Posterior vena cava (tissue), 2 donors: ENCODE measurements at regions not wholly inside any gene's neighbourhood (a gene's known extent, or its start where the extent isn't known, plus 50 kb on each side); places are given as distances from the start of the nearest gene placed in this dataset.
"Not testable (repeated sequence)": the region's sequence is repeated elsewhere in the genome, so short reads cannot be mapped to it uniquely, and the experiment has no call there.

Experiments used
- DNase-seq: peaks from one replicate; pipeline ENCODE4 v3.0.0-alpha.2; 2020; ENCODE audit warnings: low spot score
- intact Hi-C, 2 donors: fragments of 100-400 bp; cut with DNase I; formaldehyde crosslinking; loops; one replicate each; pipeline versions ENCODE4 v1.14.1 to v1.14.2; 2022 to 2023
- donor health status: DM: yes; HTN: yes; CAD: no.
- donor health status: DM: yes; HTN: yes; CAD: no.

DNA sequence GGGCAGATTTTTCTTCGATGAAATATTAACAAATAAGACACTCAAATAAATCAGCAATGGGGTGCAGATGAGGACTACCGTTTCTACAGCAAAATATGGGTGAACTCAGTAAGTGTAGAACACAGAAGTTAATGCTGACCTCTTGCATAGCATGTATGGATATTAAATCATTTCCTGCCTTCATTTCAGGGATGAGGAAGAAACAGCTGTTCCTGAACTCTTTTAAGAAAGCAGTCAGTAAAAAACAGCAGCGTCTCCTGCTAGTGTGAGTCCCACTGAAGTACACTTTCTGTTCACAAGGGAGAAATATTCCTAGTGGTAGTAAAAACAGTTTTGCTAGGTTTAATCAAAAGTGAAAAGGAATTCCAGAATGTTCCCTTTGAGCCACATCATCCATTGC, 379.0 kb downstream of the ZEB2 start:
- intact Hi-C loops: no loop called here
- no peak for DNase-seq

DNA sequence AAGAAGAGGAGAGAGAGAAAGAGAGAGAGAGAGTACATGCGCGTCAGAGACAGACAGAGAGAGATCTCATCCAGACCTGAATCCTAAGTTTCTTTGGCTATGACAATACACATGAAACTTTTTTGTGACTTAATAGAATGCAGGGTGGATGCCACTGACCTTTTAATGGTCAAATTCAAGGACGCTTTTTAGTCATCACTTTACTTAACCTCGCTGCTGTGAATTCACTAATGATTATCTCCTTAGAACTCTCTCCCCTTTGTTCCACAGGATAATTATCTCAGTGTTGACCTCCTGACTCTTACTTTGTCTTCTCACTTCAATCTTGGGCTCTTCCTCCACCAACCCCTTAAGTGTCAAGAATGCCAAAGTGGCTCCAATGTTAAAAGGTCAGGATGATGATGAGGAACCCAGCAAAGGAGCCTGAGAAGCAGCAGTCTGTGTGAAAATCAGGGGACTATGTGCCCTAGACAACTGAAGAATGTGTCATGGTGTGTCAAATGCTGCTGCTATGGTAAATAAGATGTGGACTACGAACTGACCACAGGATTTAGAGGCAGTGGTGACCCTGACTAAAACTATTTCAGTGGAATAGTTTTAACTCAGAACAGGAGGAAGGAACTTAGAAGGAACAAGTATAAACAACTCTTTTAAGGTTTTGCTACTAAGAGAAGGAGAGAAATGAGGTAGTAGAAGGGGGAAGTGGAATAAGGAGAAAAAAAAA, 382.1 kb downstream of the ZEB2 start:
- intact Hi-C loops: no loop called here
- no peak for DNase-seq

DNA sequence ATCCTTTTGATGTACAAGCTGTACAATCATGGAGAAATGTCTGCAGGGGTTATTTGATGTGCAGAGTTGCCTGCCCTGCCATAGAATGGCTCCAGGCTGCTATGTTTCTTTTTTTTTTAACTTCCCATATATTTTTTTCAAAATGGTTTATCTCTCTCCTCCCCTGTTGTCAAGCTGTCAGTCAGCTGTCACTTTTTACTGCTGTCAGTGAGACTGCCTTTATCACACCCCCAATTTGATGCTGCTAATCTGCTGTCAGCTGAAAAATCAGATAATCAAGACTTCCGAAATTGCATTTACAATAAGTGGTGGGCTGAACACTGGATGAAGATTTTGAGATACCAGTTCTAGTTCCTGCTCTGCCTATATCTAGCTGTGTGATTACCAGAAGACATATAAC, 382.6 kb downstream of the ZEB2 start:
- DNase-seq: no peak
- intact Hi-C loops: no loop called here

DNA sequence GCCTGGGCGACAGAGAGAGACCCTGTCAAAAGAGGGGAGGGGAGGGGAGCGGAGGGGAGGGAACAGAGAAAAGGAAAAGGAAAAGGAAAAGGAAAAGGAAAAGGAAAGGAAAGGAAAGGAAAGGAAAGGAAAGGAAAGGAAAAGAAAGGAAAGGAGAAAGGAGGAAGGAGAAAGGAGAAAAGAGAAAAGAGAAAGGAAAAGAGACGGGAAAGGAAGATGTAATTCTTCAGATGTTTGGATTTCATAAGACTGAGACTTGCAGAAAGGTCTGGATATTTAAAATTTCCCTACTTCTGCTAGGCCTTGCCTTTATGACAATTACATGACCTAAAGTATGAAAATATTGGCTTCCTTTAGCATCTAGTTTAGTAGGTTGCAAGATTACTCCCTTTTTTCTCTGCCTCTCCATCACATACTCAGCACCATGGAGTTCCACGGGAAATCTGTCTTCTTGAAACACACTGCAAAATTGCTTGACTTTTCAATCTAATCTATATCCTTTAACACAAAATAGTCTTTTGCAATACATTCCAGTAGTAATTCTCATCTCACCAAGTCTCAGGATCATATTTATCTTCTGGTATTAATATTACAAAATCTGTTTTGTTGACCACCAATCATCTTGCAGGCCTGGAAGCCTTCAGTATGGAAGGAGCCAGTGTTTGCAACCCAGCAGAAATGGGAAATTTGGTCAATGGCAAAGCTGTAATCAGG, 383.5 kb downstream of the ZEB2 start:
- intact Hi-C loops: no loop called here
- no peak for DNase-seq

DNA sequence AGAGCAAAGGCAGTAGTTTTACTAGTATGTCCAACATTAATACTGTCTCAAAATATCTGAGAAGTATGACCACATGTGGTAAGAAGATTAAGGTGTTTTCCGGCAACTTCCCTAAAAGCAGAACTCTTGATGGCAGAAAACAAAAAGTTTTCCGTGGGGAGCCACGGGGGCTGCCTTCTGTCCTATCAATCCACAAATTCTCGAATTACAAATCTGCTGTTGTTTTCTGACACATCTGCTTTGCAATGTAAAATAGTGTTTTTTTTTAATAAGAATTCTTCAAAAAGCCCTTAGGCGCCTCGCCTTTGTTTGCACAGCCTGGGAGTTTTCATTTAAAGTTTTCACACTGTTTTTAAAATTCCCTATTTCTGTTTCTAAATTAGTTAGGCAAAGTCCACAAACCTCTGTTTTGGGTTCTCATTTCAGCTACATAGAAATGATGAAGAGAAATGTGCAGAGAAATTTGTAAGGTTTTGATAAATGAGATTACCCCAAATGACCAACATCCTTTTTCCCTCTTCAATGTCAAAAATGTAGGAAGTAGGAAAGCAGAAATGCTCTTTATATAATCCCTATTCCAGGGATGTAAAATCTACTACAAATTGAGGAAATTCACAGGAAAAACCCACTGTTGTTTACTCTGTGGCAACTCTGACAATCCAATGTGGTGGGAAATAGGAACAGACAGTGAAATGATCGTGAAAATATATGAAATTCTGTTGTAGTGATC, 385.8 kb downstream of the ZEB2 start:
- DNase-seq: no peak
- intact Hi-C loops: no loop called here

DNA sequence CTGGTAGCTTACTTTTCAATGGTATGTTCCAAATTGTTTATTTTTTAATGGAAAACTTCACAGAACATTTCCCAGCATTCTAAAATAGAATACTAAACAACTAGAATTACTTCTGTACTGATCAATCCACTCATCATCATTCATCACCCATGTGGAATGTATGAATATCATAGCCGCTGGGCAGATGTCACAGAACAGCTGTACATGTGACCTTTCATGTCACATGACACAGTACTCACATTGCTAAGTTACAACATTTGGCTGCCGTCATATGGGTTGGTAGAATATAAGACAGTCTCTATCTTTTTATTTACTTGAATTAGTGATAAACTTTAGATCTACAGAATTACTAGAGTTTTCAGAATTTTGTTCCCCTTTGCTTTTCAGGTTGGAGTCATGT, 387.6 kb downstream of the ZEB2 start:
- intact Hi-C loops: no loop called here

DNA sequence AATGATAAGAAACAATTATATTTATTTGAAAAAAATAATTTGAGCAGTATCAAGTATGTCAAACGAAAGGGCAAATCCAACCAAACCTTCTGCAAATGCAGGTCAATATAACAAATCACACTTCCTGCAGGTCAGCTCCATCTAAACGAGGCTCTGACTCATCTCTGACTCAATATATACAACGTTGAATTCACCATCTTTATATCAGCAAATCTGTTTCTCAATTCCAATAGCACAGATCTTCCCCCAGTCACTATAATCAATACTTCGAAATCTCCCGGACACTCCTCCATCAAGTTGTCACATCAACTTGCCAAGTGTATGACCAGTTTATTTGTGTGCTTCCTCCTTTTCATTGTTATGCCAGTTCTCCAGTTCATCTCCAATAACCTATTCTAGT, 388.9 kb downstream of the ZEB2 start:
- intact Hi-C loops: no loop called here
- no peak for DNase-seq

More for the DNA sequence above, 387.6 kb downstream of the ZEB2 start:
- DNase-seq: no peak

DNA sequence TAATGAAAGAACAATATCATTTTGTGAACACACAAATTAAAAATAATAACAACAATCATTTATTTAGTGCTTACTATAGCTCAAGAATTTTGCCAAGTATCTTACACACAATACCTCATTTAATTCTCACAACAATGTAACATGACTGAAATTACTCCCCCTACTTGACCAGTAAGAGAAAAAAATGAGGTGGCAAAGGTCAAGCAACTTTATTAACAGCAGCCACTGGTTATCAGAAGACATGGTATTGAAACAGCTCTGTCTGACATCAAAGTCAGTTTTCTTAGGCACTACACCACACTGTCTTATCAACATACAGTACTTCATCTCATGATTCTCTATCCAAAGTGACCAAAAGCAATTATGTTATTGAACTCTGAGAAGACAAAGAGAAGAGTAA, 389.4 kb downstream of the ZEB2 start:
- DNase-seq: no peak
- intact Hi-C loops: no loop called here

DNA sequence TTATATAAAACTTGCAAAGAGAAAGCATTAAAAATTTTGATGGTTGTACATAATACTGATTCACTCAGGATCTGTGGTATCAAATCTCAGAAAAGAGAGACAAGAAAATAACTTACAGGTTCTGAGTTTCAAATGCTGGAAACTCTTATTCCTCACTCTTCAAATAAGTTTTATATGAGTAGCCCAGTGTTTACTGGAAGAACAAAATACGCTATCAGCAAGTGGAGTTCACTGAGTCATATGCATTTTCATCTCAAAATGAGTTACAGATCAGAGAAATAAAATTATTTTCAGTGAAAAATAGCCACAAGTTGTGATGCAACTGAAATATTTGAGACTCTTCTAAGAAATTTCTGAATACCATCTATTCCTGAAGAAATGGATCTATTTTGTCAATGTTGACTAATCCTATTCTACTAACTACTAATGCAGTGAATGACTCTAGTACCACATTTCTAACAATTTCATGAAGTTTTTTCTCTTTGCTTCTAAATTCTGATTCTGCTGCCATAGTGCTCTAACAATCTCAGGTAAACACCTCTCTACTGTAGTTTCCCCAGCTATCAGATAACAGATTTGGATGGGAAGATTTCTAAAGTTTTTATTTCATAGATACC, 391.7 kb downstream of the ZEB2 start:
- intact Hi-C loops: no loop called here
- DNase-seq: no peak

DNA sequence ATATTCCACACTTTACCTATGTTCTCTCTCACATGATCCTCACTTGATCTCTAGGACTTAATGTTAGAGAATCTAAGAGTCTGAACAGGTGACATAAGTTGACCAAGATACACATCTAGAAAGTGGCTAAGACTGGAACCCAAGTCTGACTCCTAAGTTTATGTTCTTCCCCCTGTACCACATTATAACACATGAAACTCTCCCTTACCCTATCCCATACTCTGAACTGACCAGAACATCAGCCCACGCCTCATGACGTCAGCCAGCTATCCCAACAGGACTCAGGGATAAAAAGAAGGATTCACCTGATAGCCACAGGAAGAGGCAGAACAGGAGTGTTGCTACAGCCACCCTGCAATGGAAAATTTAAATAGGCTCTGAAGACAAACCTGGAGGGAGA, 392.2 kb downstream of the ZEB2 start:
- intact Hi-C loops: no loop called here
- no peak for DNase-seq

DNA sequence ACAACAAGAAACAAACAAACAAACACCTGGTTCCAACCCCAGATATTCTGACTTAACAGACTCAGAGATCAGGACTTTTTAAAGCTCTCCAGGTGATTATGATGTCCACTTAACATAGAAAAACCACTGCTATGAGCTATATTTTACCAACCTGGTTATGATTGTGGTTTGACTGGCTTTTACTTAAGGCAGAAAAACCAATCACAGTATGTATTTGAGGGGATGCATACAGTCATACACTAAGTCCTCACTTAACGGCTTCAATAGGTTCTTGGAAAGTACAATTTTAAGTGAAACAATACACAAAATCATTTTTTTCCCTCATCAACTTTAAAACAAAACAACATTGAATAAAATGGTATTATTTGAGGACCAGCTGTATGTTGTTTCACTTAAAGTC, 393.6 kb downstream of the ZEB2 start:
- intact Hi-C loops: no loop called here
- DNase-seq: no peak

DNA sequence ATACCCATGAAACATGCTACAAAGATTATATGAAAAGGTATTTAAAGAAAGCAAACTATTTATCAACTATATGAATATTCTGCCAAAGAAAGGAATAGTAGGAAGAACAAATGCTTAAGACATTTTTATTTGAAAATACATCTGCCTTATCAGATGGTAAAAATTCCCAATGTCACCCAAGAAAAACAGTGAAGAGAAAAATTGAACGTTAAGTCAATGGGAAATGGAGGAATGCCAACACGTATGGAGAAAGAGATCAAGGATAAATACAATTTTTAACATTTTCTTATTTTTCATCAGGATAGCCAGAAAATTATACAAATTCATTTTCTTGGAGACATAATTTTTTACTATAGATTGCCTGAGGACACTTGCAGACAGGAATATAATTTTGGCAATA, 394.2 kb downstream of the ZEB2 start:
- no peak for DNase-seq
- intact Hi-C loops: no loop called here

DNA sequence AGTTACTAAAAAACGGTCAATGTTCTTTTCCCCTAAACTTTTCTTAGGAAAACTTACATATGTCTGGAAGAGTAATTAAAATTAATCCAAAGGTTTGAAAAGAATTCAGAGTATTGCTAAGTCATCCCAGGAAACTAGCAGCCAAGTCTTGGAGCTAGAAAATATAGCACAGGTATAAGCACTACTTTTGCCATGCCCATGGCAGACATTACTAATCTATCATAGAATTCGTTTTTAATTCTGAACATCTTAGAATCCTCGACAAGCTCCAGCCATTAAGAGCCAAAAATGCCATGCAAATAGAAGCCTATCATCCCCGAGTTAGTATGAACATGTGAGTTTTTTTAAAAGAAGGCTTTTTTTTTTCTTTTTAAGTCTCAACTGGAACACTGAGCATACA, 395.0 kb downstream of the ZEB2 start:
- DNase-seq: no peak
- intact Hi-C loops: no loop called here

DNA sequence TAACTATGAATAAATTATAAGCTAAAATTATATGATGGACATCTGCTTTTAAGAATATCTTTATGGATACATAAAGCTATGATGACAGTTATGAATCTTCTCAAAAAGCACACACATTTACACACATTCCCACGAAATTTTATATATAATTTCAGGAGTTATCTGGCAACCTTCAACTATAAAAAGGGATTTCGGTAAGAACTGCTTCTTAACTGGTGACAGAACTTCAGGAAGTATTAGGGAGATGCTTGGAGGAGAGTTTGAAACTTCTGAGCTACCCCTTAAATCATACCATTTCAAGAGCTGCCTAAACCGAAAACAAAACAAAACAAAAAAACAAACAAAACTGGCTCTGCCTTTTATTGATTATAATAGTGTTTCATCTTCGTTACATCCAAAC, 399.4 kb downstream of the ZEB2 start:
- no peak for DNase-seq
- intact Hi-C loops: no loop called here

DNA sequence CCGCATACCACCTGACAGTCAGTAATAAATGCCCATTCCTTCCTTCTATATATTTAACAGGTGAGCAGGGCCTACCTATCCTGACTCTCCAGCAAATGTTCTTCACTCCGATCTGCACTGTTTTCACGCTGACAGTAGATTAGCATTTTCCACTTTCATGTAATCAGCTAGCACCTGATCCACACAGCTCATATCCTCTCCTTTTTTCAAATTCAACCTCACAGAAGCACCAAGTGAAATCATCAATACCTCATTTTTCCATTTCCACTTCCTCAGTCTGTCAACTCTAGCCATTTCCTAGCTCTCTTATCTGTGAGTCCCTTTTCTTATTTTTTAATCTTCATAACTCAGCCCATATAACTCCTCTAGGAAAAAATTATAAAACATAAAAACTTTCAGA, 402.8 kb downstream of the ZEB2 start:
- no peak for DNase-seq
- intact Hi-C loops: no loop called here

DNA sequence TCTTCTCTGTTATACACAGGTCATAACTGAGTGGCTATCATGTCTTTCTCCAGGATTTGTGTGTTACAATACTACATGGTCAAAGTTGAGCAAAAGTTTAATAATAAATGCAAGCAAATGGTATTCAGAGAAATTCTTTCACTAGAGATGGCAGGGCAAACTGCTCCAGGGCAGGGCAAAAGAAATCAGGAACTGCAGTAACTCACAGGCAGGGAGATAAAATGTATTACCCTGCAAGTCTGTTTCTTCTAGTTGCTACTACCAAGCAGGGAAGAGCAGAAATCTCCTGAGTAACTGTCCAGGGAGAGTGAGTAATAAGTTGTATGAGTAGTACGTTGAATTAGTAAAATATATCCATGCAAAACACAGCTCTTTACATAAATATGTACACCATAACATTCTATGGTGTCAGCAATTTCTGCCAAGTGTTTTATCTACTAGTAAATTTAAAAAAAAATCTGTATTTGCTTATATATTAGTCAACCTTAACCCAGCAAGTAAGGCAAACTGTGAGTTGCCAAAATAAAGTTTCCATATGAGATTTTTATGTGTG, 404.1 kb downstream of the ZEB2 start:
- intact Hi-C loops: no loop called here
- no peak for DNase-seq

DNA sequence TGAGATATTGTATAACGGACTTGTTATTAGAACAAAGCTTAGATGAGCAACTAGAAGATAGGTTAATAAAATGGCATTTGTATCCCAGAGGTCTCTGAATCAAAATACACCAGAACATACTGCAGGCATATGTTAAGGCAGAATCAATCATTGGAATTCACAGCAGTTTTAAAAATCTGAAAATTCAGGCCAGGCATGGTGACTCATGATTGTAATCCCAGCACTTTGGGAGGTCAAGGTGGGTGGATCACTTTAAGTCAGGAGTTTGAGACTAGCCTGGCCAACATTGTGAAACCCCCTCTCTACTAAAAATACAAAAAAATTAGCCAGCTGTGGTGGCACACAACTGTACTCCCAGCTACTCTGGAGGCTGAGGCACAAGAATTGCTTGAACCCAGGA, 405.2 kb downstream of the ZEB2 start:
- intact Hi-C loops: no loop called here
- no peak for DNase-seq

DNA sequence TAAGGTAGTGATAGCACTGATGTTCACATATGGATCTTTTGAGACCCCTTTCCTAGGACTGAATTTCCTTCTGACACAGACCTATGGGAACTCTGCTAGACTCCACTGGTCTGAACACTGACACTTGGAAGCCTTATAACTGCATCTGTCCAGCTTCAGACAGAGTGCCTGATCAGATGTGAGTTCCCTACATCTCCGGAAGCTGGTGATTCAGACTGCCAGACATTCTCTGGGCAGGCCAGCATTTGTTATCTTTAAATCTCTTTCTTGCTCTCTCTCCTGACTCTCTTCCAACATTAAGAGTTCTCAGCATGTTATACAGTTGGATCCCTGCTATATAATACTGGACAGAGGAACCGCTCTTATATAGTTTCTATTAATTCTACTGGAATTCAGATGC, 408.5 kb downstream of the ZEB2 start:
- intact Hi-C loops: no loop called here
- DNase-seq: no peak

DNA sequence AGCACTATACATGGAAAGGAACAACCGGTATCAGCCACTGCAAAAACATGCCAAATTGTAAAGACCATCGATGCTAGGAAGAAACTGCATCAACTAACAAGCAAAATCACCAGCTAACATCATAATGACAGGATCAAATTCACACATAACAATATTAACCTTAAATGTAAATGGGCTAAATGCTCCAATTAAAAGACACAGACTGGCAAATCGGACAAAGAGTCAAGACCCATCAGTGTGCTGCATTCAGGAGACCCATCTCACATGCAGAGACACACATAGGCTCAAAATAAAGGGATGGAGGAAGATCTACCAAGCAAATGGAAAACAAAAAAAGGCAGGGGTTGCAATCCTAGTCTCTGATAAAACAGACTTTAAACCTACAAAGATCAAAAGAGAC, 413.8 kb downstream of the ZEB2 start:
- DNase-seq, intact Hi-C loops: not testable (repeated sequence)

DNA sequence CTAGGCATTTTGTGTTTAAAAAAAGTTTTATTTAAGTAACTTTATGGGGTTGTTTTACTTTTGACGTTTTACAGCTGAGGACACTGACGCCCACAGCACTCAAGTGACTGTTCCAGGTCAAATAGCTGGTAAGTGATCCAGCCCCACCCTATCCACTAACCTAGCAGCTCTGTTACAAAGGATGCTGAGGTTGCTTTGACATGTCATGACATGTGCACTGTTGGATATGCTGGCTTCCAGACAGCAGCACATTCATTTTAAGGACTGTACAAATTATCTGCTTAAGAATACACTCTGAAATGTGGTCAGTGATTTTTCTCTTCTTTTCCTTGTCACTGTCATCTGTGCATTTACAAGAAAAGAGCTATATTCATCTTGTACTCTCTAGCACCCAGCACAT, 417.5 kb downstream of the ZEB2 start:
- intact Hi-C loops: no loop called here
- no peak for DNase-seq
